ENCODE measurements at regions not wholly inside any gene's neighbourhood (a gene's known extent, or its start where the extent isn't known, plus 50 kb on each side); places are given as distances from the start of the nearest gene placed in this dataset.

DNA sequence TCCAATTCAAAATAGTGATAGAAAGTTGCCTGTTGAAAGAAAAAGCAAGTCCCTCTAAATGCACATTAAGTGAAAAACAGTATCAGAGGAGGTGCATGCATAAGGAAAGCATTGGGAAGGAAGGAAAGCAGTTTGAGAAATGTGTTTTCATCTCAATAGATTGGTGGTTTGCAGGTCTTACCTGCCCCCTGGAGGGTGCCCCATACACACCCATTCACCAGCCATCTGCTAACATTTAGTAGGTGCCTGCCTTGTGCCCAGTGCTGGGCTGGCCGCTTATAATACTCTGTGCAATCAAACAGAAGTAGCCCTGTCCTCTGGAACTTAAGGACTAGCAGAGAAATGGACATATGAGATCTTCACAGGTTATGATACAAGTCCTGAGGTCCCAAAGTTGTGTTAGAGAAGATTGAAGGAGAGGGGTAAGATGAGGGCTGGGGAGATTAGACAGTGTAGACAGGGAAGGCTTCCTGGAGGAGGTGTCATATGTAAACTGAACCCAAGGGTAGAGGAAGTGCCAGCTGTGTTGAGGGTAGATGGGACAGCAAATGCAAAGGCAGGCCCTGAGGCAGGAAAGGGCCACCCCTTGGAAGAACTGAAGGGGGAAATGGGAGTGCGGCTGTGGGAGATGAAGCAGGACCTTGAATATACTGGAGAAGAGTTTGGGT lies 184.2 kb downstream of the MN1 start:
- TF ChIP-seq FOXP2 (optimal IDR thresholded peaks at IDR 0.05; ENCODE audit: borderline replicate concordance, extremely low read depth, extremely low read length, insufficient read depth), result no peak
- TF ChIP-seq REST (IDR thresholded peaks at IDR 0.05; ENCODE audit: insufficient read depth in 1 of 2, low read depth in 2 of 2, low read length in 2 of 2), result no peak
- no peak for TF ChIP-seq TAF1 (IDR thresholded peaks at IDR 0.05; ENCODE audit: borderline replicate concordance, insufficient read depth, low read length)
- TF ChIP-seq POLR2AphosphoS5 (IDR thresholded peaks at IDR 0.05; ENCODE audit: low read depth, low read length), result no peak
- no peak for TF ChIP-seq SIN3A (IDR thresholded peaks at IDR 0.05; ENCODE audit: borderline replicate concordance, insufficient read depth, low read length)

DNA sequence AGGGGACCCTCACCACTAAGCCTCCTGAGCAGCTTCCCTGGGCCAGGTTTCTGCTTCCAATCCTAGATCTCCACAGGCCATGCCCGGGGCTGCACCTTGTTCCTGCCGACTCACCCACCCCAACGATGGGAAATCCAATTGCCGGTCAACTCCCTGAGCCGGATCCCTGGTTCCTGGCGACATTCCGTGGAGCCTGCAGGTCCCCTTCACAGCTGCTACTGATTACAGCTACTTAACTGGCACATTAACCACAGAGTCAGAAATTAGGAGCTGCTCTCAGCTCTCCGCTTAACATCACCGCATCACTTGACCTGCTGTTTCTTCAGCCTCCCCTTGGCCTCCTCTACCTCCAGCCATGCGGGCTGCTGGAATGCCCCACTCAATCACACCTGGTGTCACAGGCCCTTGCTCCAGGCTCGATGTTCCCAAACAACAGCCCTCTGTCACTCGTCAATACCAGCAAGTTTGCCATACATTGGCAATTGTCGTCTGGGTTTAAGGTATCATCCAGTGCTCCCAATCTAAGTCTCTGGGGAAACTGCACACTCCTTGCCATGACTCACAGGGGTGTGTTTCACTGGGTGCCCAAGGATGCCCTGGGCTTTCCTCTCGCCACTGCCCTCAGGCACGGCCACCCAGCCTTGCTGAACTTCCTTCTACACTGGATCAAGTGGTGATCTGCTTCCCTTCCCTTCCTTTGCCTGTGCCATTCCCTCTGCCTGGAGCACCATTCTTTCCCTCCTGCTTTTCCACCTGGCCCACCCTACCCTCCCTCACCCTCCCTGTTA lies 181.0 kb downstream of the MN1 start:
- TF ChIP-seq TAF1 (IDR thresholded peaks at IDR 0.05; ENCODE audit: borderline replicate concordance, insufficient read depth, low read length), result no peak
- no peak for TF ChIP-seq SIN3A (IDR thresholded peaks at IDR 0.05; ENCODE audit: borderline replicate concordance, insufficient read depth, low read length)
- no peak for TF ChIP-seq REST (IDR thresholded peaks at IDR 0.05; ENCODE audit: insufficient read depth in 1 of 2, low read depth in 2 of 2, low read length in 2 of 2)
- no peak for TF ChIP-seq POLR2AphosphoS5 (IDR thresholded peaks at IDR 0.05; ENCODE audit: low read depth, low read length)
- TF ChIP-seq FOXP2 (optimal IDR thresholded peaks at IDR 0.05; ENCODE audit: borderline replicate concordance, extremely low read depth, extremely low read length, insufficient read depth), result no peak

DNA sequence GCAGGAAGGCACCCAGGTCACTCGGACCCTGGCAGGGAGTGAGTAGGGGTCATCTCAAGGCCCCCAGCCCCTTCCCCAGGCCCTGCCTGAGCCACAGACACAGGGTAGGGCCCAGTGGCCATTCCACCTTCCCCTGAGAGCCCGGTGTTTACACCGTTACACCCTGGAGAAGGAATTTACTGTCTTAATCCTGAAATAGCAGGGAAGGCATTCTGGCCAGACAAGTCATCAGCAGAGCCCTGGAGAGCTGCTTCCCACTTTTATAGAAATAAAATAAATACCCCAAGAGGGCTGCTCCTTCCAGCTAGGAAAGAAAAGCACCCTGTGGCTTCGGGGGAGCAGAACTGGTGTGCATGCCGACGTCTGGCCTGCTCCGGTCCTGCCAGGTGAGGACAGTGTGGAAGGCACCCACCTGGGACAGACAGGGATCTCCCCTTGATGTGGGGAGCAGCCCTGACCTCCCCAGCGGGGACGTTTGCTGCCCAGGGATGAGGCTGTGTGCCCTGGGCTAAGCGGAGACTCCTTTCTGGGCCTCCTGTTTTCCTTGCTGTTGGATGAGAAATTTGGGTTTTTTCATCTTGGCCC lies 180.0 kb downstream of the MN1 start:
- TF ChIP-seq TAF1 (IDR thresholded peaks at IDR 0.05; ENCODE audit: borderline replicate concordance, insufficient read depth, low read length) (no peak), SIN3A (IDR thresholded peaks at IDR 0.05; ENCODE audit: borderline replicate concordance, insufficient read depth, low read length) (no peak), REST (IDR thresholded peaks at IDR 0.05; ENCODE audit: insufficient read depth in 1 of 2, low read depth in 2 of 2, low read length in 2 of 2) (no peak), FOXP2 (optimal IDR thresholded peaks at IDR 0.05; ENCODE audit: borderline replicate concordance, extremely low read depth, extremely low read length, insufficient read depth) (no peak), POLR2AphosphoS5 (IDR thresholded peaks at IDR 0.05; ENCODE audit: low read depth, low read length) (no peak)

DNA sequence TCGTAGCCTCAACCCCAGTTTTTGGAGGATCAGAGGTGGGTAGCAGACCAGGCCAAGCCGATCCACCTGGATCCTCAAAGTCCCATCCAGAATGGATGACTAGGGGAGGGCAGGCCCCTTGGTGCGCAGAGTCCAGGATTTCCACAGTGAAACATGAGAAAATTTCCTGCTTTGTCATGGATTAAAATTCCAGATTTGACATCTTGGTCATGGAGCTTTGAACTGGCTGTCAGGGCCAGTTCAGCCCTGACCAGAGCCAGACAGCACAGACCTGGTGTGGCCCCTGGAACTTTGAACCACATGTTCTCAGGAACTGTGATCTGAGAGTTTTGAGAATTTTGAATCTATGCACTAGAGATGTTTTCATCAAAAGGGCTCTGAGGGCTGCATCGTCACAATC lies 177.5 kb downstream of the MN1 start:
- no peak for TF ChIP-seq TAF1 (IDR thresholded peaks at IDR 0.05; ENCODE audit: borderline replicate concordance, insufficient read depth, low read length)
- no peak for TF ChIP-seq SIN3A (IDR thresholded peaks at IDR 0.05; ENCODE audit: borderline replicate concordance, insufficient read depth, low read length)
- no peak for TF ChIP-seq FOXP2 (optimal IDR thresholded peaks at IDR 0.05; ENCODE audit: borderline replicate concordance, extremely low read depth, extremely low read length, insufficient read depth)
- no peak for TF ChIP-seq POLR2AphosphoS5 (IDR thresholded peaks at IDR 0.05; ENCODE audit: low read depth, low read length)
- TF ChIP-seq REST (IDR thresholded peaks at IDR 0.05; ENCODE audit: insufficient read depth in 1 of 2, low read depth in 2 of 2, low read length in 2 of 2), result no peak

Data from PFSK-1 (cell line).